Urinary bladder (tissue), 3 donors: ENCODE measurements at regions not wholly inside any gene's neighbourhood (a gene's known extent, or its start where the extent isn't known, plus 50 kb on each side); places are given as distances from the start of the nearest gene placed in this dataset.

Experiments
- DNase-seq: peaks from one replicate; pipeline ENCODE4 v3.0.0-alpha.2; 2015; ENCODE audit errors: extremely low spot score
- H3K27ac ChIP-seq: one replicate; pipeline ENCODE4 v1.5.1; 2013; ENCODE audit warnings: low read depth, mild to moderate bottlenecking, moderate library complexity
- H3K36me3 ChIP-seq: one replicate; pipeline ENCODE4 v1.6.1; 2013; ENCODE audit warnings: mild to moderate bottlenecking, moderate library complexity; ENCODE audit not compliant: insufficient read depth
- H3K4me1 ChIP-seq: one replicate; pipeline ENCODE4 v1.6.1; 2013; ENCODE audit warnings: mild to moderate bottlenecking, moderate library complexity; ENCODE audit not compliant: insufficient read depth
- H3K4me3 ChIP-seq: one replicate; pipeline ENCODE4 v1.5.1; 2013; ENCODE audit warnings: low read depth, low read length
- WGBS: extraction: QIAGEN DNeasy Blood & Tissue Kit; methylation state at CpG from one replicate; pipeline ENCODE4 v1.1.7; 2013; 5-methylcytosine and 5-hydroxymethylcytosine counted together
- donor health status: healthy with polysubstance abuse.
- donor health status: healthy.

DNA sequence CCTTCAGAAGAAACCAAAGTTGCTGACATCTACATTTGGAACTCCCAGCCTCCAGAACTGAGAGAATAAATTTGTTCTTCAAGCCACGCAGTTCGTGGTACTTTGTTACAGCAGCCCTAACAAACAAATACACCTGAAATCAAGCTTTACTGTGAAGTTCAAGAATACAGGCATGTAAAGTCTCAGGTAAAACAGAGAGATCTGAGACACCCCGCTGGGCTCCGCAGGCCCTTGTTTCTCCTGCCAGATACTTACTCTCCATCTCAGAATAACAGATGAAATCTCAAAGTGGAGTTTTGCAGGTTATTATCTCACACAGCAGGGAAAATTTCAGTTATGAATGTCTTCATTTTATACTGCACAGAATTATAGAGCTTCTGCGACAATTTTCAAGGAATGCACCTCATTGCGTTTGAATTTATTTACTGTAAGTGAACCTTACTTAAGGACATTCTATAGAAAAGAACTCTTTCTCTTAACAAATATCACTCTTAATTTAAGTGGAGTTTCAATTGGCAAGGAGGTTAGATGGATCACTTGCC lies 492.4 kb upstream of the LRATD1 start:
- WGBS = 78% methylated on average over 6 of the region's 6 CpGs

GRCh38 chr2:14143435-14143834 lies 489.1 kb upstream of the LRATD1 start:
- H3K27ac ChIP-seq = no peak overlapping the region
- no peak overlapping the region for H3K4me3 ChIP-seq
- no peak for DNase-seq
- H3K4me1 ChIP-seq = no peaks in the 10 kb centered on the region
- H3K36me3 ChIP-seq = no peaks in the 10 kb centered on the region

More for the DNA sequence above, 492.4 kb upstream of the LRATD1 start:
- no peak for DNase-seq
- H3K4me3 ChIP-seq = no peak overlapping the region
- no peaks in the 10 kb centered on the region for H3K4me1 ChIP-seq
- H3K27ac ChIP-seq = no peak overlapping the region
- no peaks in the 10 kb centered on the region for H3K36me3 ChIP-seq

- Histone ChIP-seq H3K4me3 (no peak overlapping the region), H3K36me3 (no peaks in the 10 kb centered on the region), H3K4me1 (no peaks in the 10 kb centered on the region), H3K27ac (no peak overlapping the region)
- no peak for DNase-seq
- WGBS = 18% methylated on average over 1 of the region's 1 CpG
Observed at GRCh38 chr2:14148216-14148615, 484.3 kb upstream of the LRATD1 start.

DNA sequence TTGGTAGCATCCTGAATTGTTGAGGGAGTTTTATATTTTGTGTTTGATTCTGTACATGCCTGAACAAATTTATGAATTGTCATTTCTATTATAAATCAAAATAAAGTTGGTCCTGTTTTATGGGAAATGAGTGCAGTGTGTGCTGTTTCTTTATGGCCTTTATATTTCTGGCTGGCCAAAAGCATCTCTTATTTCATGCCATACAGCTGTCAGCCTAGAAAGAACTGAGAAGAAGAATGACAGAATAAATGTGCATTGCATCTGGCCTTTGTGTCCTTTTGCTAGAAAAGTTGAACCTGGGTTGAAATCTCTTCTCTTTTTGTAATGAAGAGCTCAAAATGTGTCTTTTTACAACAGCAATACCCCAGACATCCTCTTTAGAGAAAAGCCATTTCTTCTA lies 474.7 kb upstream of the LRATD1 start:
- H3K4me1 ChIP-seq = no peaks in the 10 kb centered on the region
- no peak for DNase-seq
- H3K27ac ChIP-seq = no peak overlapping the region

GRCh38 chr2:14180333-14180732 lies 452.2 kb upstream of the LRATD1 start:
- Histone ChIP-seq H3K36me3 (no peaks in the 10 kb centered on the region), H3K4me3 (no peak overlapping the region), H3K4me1 (no peaks in the 10 kb centered on the region), H3K27ac (no peak overlapping the region)
- WGBS = 75% methylated on average over 3 of the region's 3 CpGs
- DNase-seq = no peak

More for the DNA sequence above, 474.7 kb upstream of the LRATD1 start:
- Histone ChIP-seq H3K36me3 (no peaks in the 10 kb centered on the region), H3K4me3 (no peak overlapping the region)

DNA sequence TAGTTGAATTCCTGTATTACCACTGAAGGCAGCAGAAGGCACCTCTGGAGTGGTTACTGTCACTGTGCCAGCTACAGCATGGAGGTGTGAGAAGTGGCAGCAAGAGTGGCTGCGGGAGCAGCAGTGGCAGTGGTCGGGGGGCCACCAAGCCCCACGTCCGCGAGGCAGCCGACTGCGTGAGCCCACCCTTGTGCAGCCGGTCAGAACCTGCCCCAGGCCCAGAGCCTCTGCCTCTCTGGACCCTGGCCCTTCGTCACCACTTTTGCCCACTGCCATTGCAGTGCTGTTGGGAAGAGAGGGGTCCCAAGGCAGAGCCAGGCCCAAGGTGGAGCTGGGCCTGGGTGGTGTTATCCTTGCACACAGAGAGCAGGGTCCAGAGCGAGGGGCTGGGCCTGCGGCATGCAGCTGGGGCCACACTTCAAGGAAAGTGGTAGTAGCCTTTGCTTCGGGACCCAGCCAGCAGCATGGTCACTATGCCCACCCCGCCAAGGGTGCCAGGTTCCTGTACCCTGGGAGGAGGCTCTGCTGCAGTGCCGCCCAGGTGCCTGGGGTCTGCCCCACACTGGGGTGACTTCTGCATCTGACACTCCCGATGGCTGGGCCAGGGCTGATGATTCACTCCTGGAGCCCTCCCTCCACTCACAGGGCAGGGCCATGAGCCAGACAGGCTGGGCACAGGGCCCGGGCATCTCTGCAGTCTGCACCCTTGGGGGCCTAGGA lies 450.1 kb upstream of the LRATD1 start:
- H3K4me1 ChIP-seq = no peaks in the 10 kb centered on the region
- no peaks in the 10 kb centered on the region for H3K36me3 ChIP-seq
- 93% methylated on average over 16 of the region's 16 CpGs for WGBS
- H3K27ac ChIP-seq = no peak overlapping the region
- no peak for DNase-seq
- H3K4me3 ChIP-seq = no peak overlapping the region

DNA sequence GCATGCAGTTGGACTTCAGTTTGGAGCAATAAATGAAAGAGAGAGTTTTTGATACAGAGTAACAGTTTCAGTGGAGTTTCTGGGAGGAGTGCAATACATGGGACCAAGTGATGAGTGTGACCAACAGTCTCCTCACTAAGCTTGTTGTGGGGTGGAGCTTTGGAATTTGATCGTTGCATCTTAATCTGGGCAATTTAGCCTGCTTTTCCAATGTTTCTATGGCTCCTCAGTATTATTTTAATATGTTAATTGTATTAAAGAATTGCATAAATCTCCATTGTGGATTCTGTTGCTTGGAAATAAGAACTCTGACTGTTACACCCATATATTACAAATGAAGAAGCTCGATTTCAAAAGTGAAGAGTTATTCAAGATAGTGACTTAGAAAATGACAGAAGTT lies 446.6 kb upstream of the LRATD1 start:
- no peak for DNase-seq
- Histone ChIP-seq H3K27ac (no peak overlapping the region), H3K36me3 (no peaks in the 10 kb centered on the region), H3K4me1 (no peaks in the 10 kb centered on the region), H3K4me3 (no peak overlapping the region)
- 65% methylated on average over 2 of the region's 2 CpGs for WGBS

DNA sequence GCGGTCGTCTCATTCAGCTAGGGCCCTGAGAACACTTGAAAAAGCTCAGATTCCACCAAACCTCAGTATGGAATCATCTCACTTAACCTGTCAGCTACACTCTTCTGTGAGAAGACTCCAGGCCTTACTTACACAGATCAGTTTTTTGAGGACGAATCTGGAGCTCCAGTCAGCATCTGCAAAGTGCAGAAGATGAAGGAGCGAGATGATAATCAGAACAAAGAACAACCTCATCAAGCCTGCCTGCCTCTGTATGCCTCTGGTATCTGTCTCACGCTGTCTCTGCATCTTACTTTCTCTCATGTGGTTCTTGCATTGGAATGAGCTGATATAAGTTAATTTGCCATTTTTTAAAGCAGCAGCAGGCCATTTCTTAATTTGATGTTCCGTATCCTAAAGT lies 444.1 kb upstream of the LRATD1 start:
- Histone ChIP-seq H3K36me3 (no peaks in the 10 kb centered on the region), H3K27ac (no peak overlapping the region), H3K4me1 (no peaks in the 10 kb centered on the region), H3K4me3 (no peak overlapping the region)
- WGBS = 85% methylated on average over 6 of the region's 6 CpGs
- DNase-seq = no peak

GRCh38 chr2:14189929-14190328 lies 442.6 kb upstream of the LRATD1 start:
- WGBS = 52% methylated on average over 2 of the region's 2 CpGs
- Histone ChIP-seq H3K36me3 (no peaks in the 10 kb centered on the region), H3K27ac (no peak overlapping the region), H3K4me1 (no peaks in the 10 kb centered on the region), H3K4me3 (no peak overlapping the region)
- no peak for DNase-seq

- no peak for DNase-seq
- Histone ChIP-seq H3K36me3 (no peaks in the 10 kb centered on the region), H3K27ac (no peak overlapping the region), H3K4me3 (no peak overlapping the region), H3K4me1 (no peaks in the 10 kb centered on the region)
- 93% methylated on average over 1 of the region's 1 CpG for WGBS
Observed at GRCh38 chr2:14194233-14194632, 438.3 kb upstream of the LRATD1 start.

DNA sequence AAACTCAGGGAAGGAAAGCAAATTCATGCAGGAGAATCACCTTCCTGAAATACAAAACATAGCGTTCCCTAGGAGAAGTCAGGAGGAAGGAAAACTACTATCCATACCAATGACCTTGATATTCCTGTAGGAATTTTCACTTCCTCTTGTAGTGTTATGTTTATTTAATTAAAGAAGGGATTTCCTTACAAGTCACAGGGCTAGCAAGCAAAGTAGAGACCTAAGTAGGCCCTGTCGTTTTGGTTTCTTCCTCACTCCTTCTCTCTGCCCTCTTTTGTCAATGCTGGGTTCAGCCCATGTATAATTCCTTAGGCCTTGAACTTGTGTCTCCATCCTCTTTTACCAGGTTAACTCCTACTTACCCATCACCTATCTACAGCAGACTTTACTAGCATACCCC lies 435.2 kb upstream of the LRATD1 start:
- no peak overlapping the region for H3K4me3 ChIP-seq
- H3K27ac ChIP-seq = no peak overlapping the region
- DNase-seq = no peak
- H3K4me1 ChIP-seq = no peaks in the 10 kb centered on the region
- WGBS = 59% methylated on average over 2 of the region's 2 CpGs
- H3K36me3 ChIP-seq = no peaks in the 10 kb centered on the region

- no peaks in the 10 kb centered on the region for H3K4me1 ChIP-seq
- H3K27ac ChIP-seq = no peak overlapping the region
- no peak for DNase-seq
- no peak overlapping the region for H3K4me3 ChIP-seq
- 67% methylated on average over 3 of the region's 3 CpGs for WGBS
- no peaks in the 10 kb centered on the region for H3K36me3 ChIP-seq
Observed at GRCh38 chr2:14199040-14199439, 433.5 kb upstream of the LRATD1 start.

DNA sequence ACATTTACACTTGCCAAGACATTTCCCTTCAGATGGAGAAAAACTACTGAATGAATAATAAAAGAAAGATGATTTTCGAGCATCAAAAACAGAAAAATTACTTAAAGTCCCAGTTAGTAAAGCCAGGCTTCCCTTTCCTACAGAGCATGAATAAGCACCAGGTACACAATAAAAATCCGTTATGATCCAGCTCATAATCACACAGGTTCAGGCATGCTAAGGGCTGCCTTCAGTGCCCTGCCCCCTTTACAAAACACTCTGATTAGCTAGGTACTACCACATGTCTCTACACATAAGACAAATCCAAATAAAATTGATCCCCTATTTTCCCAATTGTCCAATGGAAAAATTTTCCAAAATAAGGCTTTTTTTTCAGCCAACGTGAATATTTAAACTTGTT lies 413.2 kb upstream of the LRATD1 start:
- Histone ChIP-seq H3K36me3 (no peaks in the 10 kb centered on the region), H3K4me3 (no peak overlapping the region), H3K4me1 (no peaks in the 10 kb centered on the region), H3K27ac (no peak overlapping the region)
- 77% methylated on average over 3 of the region's 3 CpGs for WGBS
- DNase-seq = no peak

DNA sequence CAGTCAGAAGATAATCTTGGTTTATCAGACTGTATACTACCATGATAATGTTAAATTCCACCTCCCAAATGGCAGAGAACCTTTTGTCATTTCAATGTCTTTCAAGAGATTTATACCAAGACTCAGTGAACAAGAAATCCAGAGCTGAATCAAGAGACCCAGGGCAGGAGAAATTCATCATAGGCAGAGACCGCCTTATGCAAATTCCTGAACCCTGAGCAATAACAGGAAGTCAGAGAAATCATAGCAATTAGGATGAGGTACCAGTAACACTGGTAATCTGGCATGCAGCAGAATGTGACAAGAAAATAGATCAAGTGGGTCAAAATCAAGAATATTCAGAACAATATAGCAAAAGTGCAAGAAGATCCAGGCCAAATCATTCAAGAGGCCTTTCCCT lies 412.4 kb upstream of the LRATD1 start:
- Histone ChIP-seq H3K4me1 (no peaks in the 10 kb centered on the region), H3K27ac (no peak overlapping the region), H3K36me3 (no peaks in the 10 kb centered on the region), H3K4me3 (no peak overlapping the region)
- DNase-seq = no peak
- WGBS = 80% methylated on average over 1 of the region's 1 CpG

- no peaks in the 10 kb centered on the region for H3K4me1 ChIP-seq
- DNase-seq = no peak
- H3K36me3 ChIP-seq = no peaks in the 10 kb centered on the region
- 58% methylated on average over 4 of the region's 4 CpGs for WGBS
- no peak overlapping the region for H3K4me3 ChIP-seq
- no peak overlapping the region for H3K27ac ChIP-seq
Observed at GRCh38 chr2:14221466-14221865, 411.1 kb upstream of the LRATD1 start.
